ENCODE measurements at regions not wholly inside any gene's neighbourhood (a gene's known extent, or its start where the extent isn't known, plus 50 kb on each side); places are given as distances from the start of the nearest gene placed in this dataset.
"Not testable (repeated sequence)": the region's sequence is repeated elsewhere in the genome, so short reads cannot be mapped to it uniquely, and the experiment has no call there.

GRCh38 chr21:22288885-22289499 is 1290.8 kb downstream of the NCAM2 start:
- no peak for DNase-seq

GRCh38 chr21:22292144-22292543 is 1293.9 kb downstream of the NCAM2 start:
- DNase-seq = no peak

GRCh38 chr21:22297575-22297974 is 1299.4 kb downstream of the NCAM2 start:
- no peak for DNase-seq

GRCh38 chr21:22311741-22312462 is 1313.7 kb downstream of the NCAM2 start:
- DNase-seq = no peak

GRCh38 chr21:22314963-22315362 is 1316.8 kb downstream of the NCAM2 start:
- DNase-seq = no peak

- DNase-seq = no peak
Measured at GRCh38 chr21:22319435-22319834, 1321.2 kb downstream of the NCAM2 start.

- DNase-seq = no peak
Measured at GRCh38 chr21:22342889-22343288, 1344.7 kb downstream of the NCAM2 start.

- no peak for DNase-seq
Measured at GRCh38 chr21:22343303-22343702, 1345.1 kb downstream of the NCAM2 start.

- DNase-seq = no peak
Measured at GRCh38 chr21:22343721-22344120, 1345.5 kb downstream of the NCAM2 start.

- no peak for DNase-seq
Measured at GRCh38 chr21:22345624-22346023, 1347.4 kb downstream of the NCAM2 start.

GRCh38 chr21:22346576-22346975 is 1348.4 kb downstream of the NCAM2 start:
- no peak for DNase-seq

- no peak for DNase-seq
Measured at GRCh38 chr21:22351076-22351475, 1352.9 kb downstream of the NCAM2 start.

- no peak for DNase-seq
Measured at GRCh38 chr21:22352088-22352487, 1353.9 kb downstream of the NCAM2 start.

- no peak for DNase-seq
Measured at GRCh38 chr21:22355949-22356348, 1357.7 kb downstream of the NCAM2 start.

- DNase-seq = no peak
Measured at GRCh38 chr21:22356663-22357062, 1358.5 kb downstream of the NCAM2 start.

GRCh38 chr21:22359599-22359998 is 1361.4 kb downstream of the NCAM2 start:
- DNase-seq = not testable (repeated sequence)

GRCh38 chr21:22363504-22363903 is 1365.3 kb downstream of the NCAM2 start:
- no peak for DNase-seq

GRCh38 chr21:22364163-22364562 is 1366.0 kb downstream of the NCAM2 start:
- DNase-seq = no peak

- peak; percentile 10 for DNase-seq
Measured at GRCh38 chr21:22374218-22374969, 1376.2 kb downstream of the NCAM2 start.

- not testable (repeated sequence) for DNase-seq
Measured at GRCh38 chr21:22377795-22378194, 1379.6 kb downstream of the NCAM2 start.

GRCh38 chr21:22393324-22393723 is 1395.1 kb downstream of the NCAM2 start:
- no peak for DNase-seq

- no peak for DNase-seq
Measured at GRCh38 chr21:22395965-22396364, 1397.8 kb downstream of the NCAM2 start.

Measured in renal pelvis (tissue), 1 donor.